K562 (cell line): ENCODE measurements at regions not wholly inside any gene's neighbourhood (a gene's known extent, or its start where the extent isn't known, plus 50 kb on each side); places are given as distances from the start of the nearest gene placed in this dataset.

ENCODE experiments used
- ATAC-seq: fragments of 200-7000 bp; cut with Tn5 transposase; 3 replicates; pipeline ENCODE4 v1.9.1; 2020; ENCODE audit warnings: moderate library complexity
- BruUV-seq: library from RNA; stranded (reverse); fragments of 400-500 nt; replicated peaks from 2 replicates; lab custom pipeline; 2021; lab: Mats Ljungman, UMichigan
- CTCF ChIA-PET: fragments of 300-600 bp; formaldehyde crosslinking; extraction: SDS; loops from one replicate; lab custom pipeline; 2021; ENCODE audit warnings: low intra/inter-chr PET ratio; lab: Yijun Ruan, JAX
- POLR2A ChIA-PET: fragments of 300-600, 350-650 bp; sonication (Branson Sonifier 250); formaldehyde crosslinking; extraction: SDS; loops from one replicate; lab custom pipeline; 2021; ENCODE audit warnings: antibody characterized with exemption, inconsistent platforms; lab: Yijun Ruan, JAX
- DNase-seq, 4 experiments: peaks; one replicate each; pipeline versions ENCODE4 v3.0.0 to v3.0.0-alpha.2; 2011 to 2018; ENCODE audit warnings: low spot score in 3 of 4, mixed read lengths in 3 of 4; ENCODE audit errors: extremely low read depth in 1 of 4
- FAIRE-seq: peaks from 2 replicates; lab custom pipeline; 2011; peaks lifted over from hg19 to GRCh38; lab: Jason Lieb, UNC
- H2AFZ ChIP-seq: 2 replicates; pipeline ENCODE4 v1.6.0; 2011; ENCODE audit warnings: low read depth, low read length, control low read depth, inconsistent platforms
- H3K27ac ChIP-seq: fragments of 200-600 bp; 3 replicates; pipeline ENCODE4 v1.8.0; 2011; ENCODE audit warnings: low read depth, mild to moderate bottlenecking, control low read depth, inconsistent platforms, low read length, moderate library complexity, mixed read lengths; ENCODE audit errors: extremely low read depth
- H3K27me3 ChIP-seq, 2 experiments: fragments of 300-600 bp in 1 of 2; 2 replicates in 1 of 2; 3 replicates in 1 of 2; pipeline versions ENCODE4 v1.6.0 to v1.8.0; 2011; ENCODE audit warnings: inconsistent platforms in 2 of 2, low read length in 2 of 2, mild to moderate bottlenecking in 1 of 2, mixed read lengths in 1 of 2, moderate library complexity in 1 of 2; ENCODE audit not compliant: control insufficient read depth in 2 of 2, insufficient read depth in 2 of 2
- H3K36me3 ChIP-seq: fragments of 300-600 bp; 3 replicates; pipeline ENCODE4 v1.8.0; 2011; ENCODE audit warnings: mild to moderate bottlenecking, low read length, inconsistent platforms; ENCODE audit not compliant: control insufficient read depth, insufficient read depth
- H3K4me1 ChIP-seq, 2 experiments: fragments of 200-600 bp in 1 of 2; replicated peaks in 1 of 2; 2 replicates in 1 of 2; 3 replicates in 1 of 2; pipeline versions ENCODE4 v1.5.1 to v1.8.0; 2011; ENCODE audit warnings: inconsistent platforms in 2 of 2, low read length in 2 of 2, mild to moderate bottlenecking in 1 of 2, mixed read lengths in 1 of 2, moderate library complexity in 1 of 2; ENCODE audit not compliant: control insufficient read depth in 2 of 2, insufficient read depth in 2 of 2
- H3K4me2 ChIP-seq: 2 replicates; pipeline ENCODE4 v1.6.1; 2011; ENCODE audit warnings: low read length, control low read depth, inconsistent platforms, mixed read lengths; ENCODE audit not compliant: insufficient read depth
- H3K4me3 ChIP-seq: fragments of 200-600 bp; sonication (generic), shearing (Covaris generic); 2 replicates; pipeline ENCODE4 v1.5.1; 2016; ENCODE audit warnings: control low read depth, inconsistent platforms
- H3K79me2 ChIP-seq: fragments of 200-600 bp; 3 replicates; pipeline ENCODE4 v1.8.0; 2011; ENCODE audit warnings: low read length, inconsistent platforms; ENCODE audit not compliant: control insufficient read depth, insufficient read depth
- H3K9ac ChIP-seq, 2 experiments: 2 replicates each; pipeline versions ENCODE4 v1.6.0 to v1.6.1; 2011; ENCODE audit warnings: low read depth in 2 of 2, low read length in 2 of 2, control low read depth in 1 of 2, inconsistent platforms in 1 of 2, mild to moderate bottlenecking in 1 of 2, mixed read lengths in 1 of 2; ENCODE audit not compliant: insufficient read depth in 1 of 2
- H3K9me1 ChIP-seq: one replicate; pipeline ENCODE4 v1.6.0; 2011; ENCODE audit warnings: inconsistent platforms, mild to moderate bottlenecking, low read length, moderate library complexity; ENCODE audit not compliant: control insufficient read depth, insufficient read depth
- H3K9me3 ChIP-seq: replicated peaks from 2 replicates; pipeline ENCODE4 v1.5.1; 2011; ENCODE audit warnings: low read depth, low read length, inconsistent platforms; ENCODE audit not compliant: control insufficient read depth, insufficient read depth
- H4K20me1 ChIP-seq: replicated peaks from 2 replicates; pipeline ENCODE4 v1.6.1; 2011; ENCODE audit warnings: low read length, inconsistent platforms, mixed read lengths; ENCODE audit not compliant: control insufficient read depth, insufficient read depth
- CXXC5 ChIP-seq: fragments of 250-450 bp; sonication (Bioruptor Pico); IDR thresholded peaks from 2 replicates; pipeline ENCODE4 v1.8.0; 2022; ENCODE audit warnings: inconsistent platforms, mild to moderate bottlenecking, moderate library complexity
- DIDO1 ChIP-seq: fragments of 450-650 bp; IDR thresholded peaks from 2 replicates; pipeline ENCODE4 v1.6.1; 2016; ENCODE audit warnings: low read depth, missing biosample characterization, missing genetic modification characterization
- NFRKB ChIP-seq: fragments of 450-650 bp; IDR thresholded peaks from 2 replicates; pipeline ENCODE4 v1.6.1; 2016; ENCODE audit warnings: low read depth
- SREBF1 ChIP-seq: fragments of 150-350 bp; IDR thresholded peaks from 2 replicates; pipeline ENCODE4 v1.6.1; 2014; ENCODE audit warnings: antibody characterized with exemption, low read depth, low read length, borderline replicate concordance
- TBP ChIP-seq: optimal IDR thresholded peaks from 2 replicates; pipeline ENCODE3; 2011; ENCODE audit warnings: low read depth, low read length, improper control_type of control experiment
- ZBTB43 ChIP-seq: sonication (generic); formaldehyde crosslinking; IDR thresholded peaks from 2 replicates; pipeline ENCODE4 v1.8.0; 2023; ENCODE audit warnings: mild to moderate bottlenecking, missing genetic modification reagents
- WGBS: fragments of 100-300 bp; shearing (Covaris generic); methylation state at CpG from one replicate; pipeline ENCODE4 v1.1.6; 2016; ENCODE audit warnings: low coverage, mixed read lengths; ENCODE audit not compliant: insufficient coverage; ENCODE audit errors: missing lambda C conversion rate; 5-methylcytosine and 5-hydroxymethylcytosine counted together
- in situ Hi-C: fragments of 300-500 bp; cut with MboI; formaldehyde crosslinking; loops from 4 replicates; pipeline ENCODE4 v1.15.0; 2018; ENCODE audit warnings: inconsistent platforms, mixed read lengths
- intact Hi-C: fragments of 100-400 bp; cut with micrococcal nuclease; formaldehyde crosslinking; loops from 2 replicates; pipeline ENCODE4 v1.14.2; 2022
- TF ChIP-seq, protein P1 (sequence below), 3 experiments: IDR thresholded peaks in 2 of 3; conservative IDR thresholded peaks in 1 of 3; 2 replicates each; pipeline ENCODE4 v1.5.1; 2011 to 2012; ENCODE audit warnings: low read length in 3 of 3, mild to moderate bottlenecking in 3 of 3, control low read depth in 2 of 3, improper control_type of control experiment in 1 of 3, inconsistent platforms in 1 of 3, low read depth in 1 of 3, mixed read lengths in 1 of 3, moderate library complexity in 1 of 3; ENCODE audit not compliant: insufficient read depth in 2 of 3

GRCh38 chr20:60123652-60124051 is 165.4 kb downstream of the CDH26 start (continued):
- TF ChIP-seq ZBTB43 (no peak), NFRKB (no peak)

DNA sequence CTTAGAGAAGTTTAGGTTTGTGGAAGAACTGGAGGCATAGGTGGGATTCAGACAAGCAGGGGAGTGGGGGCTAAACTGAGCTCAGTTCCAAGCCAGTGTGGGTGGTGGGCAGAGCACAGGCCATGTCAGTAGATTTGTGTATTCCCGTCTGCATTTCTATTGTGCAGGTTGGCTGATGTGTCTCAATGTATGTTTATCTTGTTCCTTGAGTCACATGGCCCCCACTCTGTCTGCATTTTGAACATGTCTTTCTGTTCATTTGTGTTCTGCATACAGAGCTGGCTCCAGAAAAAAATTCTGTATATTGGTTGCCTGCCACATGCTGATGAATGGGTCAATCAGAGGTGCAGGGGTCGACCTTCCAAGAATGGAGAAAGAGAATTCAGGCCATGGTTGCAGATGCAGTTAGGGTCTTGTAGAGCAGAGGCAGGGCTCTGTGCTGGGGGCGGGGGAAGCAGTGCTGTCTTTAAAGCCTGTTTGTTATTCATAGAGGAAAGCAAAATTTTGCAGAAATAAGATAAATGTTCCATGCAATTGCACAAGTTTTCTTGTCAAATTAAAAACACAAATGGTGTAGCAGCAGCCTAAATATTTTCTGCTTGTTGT is 166.7 kb downstream of the CDH26 start:
- H3K79me2 ChIP-seq, result no peaks in the 10 kb centered on the region
- POLR2A ChIA-PET, result no interaction called here
- ATAC-seq (no peak), DNase-seq (no peak), FAIRE-seq (no peak)
- no peak overlapping the region for H3K9ac ChIP-seq
- H3K4me1 ChIP-seq, result no peaks in the 10 kb centered on the region
- H3K27me3 ChIP-seq, result peaks cover 1 to 21% of the 10 kb centered on the region in 2 experiments; a peak in 3 of 5 replicates
- no peaks in the 10 kb centered on the region; the same call in 1 of the 2 replicates for H4K20me1 ChIP-seq
- TF ChIP-seq TBP, result no peak
- TF ChIP-seq, protein P1, sequence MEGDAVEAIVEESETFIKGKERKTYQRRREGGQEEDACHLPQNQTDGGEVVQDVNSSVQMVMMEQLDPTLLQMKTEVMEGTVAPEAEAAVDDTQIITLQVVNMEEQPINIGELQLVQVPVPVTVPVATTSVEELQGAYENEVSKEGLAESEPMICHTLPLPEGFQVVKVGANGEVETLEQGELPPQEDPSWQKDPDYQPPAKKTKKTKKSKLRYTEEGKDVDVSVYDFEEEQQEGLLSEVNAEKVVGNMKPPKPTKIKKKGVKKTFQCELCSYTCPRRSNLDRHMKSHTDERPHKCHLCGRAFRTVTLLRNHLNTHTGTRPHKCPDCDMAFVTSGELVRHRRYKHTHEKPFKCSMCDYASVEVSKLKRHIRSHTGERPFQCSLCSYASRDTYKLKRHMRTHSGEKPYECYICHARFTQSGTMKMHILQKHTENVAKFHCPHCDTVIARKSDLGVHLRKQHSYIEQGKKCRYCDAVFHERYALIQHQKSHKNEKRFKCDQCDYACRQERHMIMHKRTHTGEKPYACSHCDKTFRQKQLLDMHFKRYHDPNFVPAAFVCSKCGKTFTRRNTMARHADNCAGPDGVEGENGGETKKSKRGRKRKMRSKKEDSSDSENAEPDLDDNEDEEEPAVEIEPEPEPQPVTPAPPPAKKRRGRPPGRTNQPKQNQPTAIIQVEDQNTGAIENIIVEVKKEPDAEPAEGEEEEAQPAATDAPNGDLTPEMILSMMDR (IDR thresholded peaks at IDR 0.05 in 2 of 3, conservative IDR thresholded peaks at IDR 0.05 in 1 of 3; ENCODE audit: insufficient read depth in 2 of 3, low read depth in 1 of 3, low read length in 3 of 3), result no peak
- no peak for TF ChIP-seq CXXC5 (CRISPR knock-in tag)
- no peak for TF ChIP-seq DIDO1 (tag)
- no peak for TF ChIP-seq SREBF1
- no peaks in the 10 kb centered on the region for H3K9me1 ChIP-seq
- H3K4me2 ChIP-seq, result no peak overlapping the region
- in situ Hi-C loops, result no loop called here
- 0% methylated on average over 3 of the region's 3 CpGs for WGBS
- no peak overlapping the region for H2AFZ ChIP-seq
- intact Hi-C loops, result no loop called here
- no peaks in the 10 kb centered on the region for H3K9me3 ChIP-seq
- H3K4me3 ChIP-seq, result no peak overlapping the region
- BruUV-seq, result no TSS peak
- H3K27ac ChIP-seq, result no peak overlapping the region
- CTCF ChIA-PET, result no interaction called here
- H3K36me3 ChIP-seq, result no peaks in the 10 kb centered on the region
